Stomach (tissue), 4 donors: ENCODE measurements at regions not wholly inside any gene's neighbourhood (a gene's known extent, or its start where the extent isn't known, plus 50 kb on each side); places are given as distances from the start of the nearest gene placed in this dataset.

Experiments
- POLR2AphosphoS5 ChIP-seq, 3 donors: sonication (generic); formaldehyde crosslinking; IDR thresholded peaks; one replicate each; pipeline ENCODE4 v1.6.1; 2016; ENCODE audit warnings: antibody characterized with exemption in 3 of 3
- TF ChIP-seq, protein P1 (sequence below), 7 experiments: fragments of 450-650 bp in 4 of 7; fragments of 200-600 bp in 3 of 7; sonication (generic) in 3 of 7; IDR thresholded peaks; one replicate each; pipeline ENCODE4 v1.5.1; 2016 to 2019; ENCODE audit warnings: antibody characterized with exemption in 7 of 7, control low read depth in 2 of 7, mild to moderate bottlenecking in 1 of 7

DNA sequence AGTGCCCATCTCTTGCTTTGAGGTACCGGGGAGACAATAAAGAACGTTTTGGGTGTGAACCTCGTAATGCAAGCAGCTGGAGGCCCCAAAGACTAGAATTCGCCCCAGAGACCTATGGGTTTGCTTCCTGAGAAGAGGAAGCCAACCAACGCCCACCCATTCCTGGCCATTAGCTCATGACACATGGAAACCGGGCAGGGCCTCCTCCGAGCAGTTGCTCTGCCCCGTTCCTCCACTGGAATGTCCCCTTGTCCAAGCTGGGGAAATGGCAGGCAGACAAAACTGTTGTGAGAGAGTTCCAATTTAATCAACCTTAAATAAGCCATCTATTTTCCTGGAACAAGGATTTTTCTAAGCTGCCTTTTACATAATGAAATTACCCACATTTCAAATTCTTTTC lies 250.9 kb upstream of the IGF1R start:
- TF ChIP-seq, protein P1, sequence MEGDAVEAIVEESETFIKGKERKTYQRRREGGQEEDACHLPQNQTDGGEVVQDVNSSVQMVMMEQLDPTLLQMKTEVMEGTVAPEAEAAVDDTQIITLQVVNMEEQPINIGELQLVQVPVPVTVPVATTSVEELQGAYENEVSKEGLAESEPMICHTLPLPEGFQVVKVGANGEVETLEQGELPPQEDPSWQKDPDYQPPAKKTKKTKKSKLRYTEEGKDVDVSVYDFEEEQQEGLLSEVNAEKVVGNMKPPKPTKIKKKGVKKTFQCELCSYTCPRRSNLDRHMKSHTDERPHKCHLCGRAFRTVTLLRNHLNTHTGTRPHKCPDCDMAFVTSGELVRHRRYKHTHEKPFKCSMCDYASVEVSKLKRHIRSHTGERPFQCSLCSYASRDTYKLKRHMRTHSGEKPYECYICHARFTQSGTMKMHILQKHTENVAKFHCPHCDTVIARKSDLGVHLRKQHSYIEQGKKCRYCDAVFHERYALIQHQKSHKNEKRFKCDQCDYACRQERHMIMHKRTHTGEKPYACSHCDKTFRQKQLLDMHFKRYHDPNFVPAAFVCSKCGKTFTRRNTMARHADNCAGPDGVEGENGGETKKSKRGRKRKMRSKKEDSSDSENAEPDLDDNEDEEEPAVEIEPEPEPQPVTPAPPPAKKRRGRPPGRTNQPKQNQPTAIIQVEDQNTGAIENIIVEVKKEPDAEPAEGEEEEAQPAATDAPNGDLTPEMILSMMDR (IDR thresholded peaks at IDR 0.05) = no peak
- no peak for TF ChIP-seq POLR2AphosphoS5 (IDR thresholded peaks at IDR 0.05)
